Glomerular visceral epithelial cell (primary cell): ENCODE measurements at regions not wholly inside any gene's neighbourhood (a gene's known extent, or its start where the extent isn't known, plus 50 kb on each side); places are given as distances from the start of the nearest gene placed in this dataset.

Source experiments
- DNase-seq: peaks from one replicate; pipeline ENCODE4 v3.0.0-alpha.2; 2016; ENCODE audit errors: extremely low spot score

DNA sequence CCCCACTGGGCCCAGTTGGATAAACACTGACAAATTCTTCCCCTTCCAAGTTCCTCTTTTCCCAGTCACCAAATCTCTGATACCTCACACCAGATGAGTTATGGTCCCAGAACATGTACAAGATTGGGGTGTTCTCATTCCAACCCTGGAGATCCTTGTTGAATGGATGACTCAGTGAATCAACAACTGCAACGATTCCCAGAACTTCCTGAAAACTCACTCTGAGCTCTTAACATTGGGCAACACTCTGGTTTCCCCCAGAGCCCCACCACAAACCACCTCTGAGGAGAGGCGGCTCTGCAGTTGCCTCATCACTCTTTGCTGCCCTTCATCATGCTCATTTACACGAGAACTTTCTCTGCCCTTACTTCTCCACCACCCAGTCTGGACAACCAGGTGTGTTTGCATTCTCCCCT is 115.2 kb downstream of the MRPL14 start:
- DNase-seq, result peak; percentile 97

- DNase-seq, result no peak
These were observed 115.8 kb downstream of the MRPL14 start for GRCh38 chr6:44011350-44011920.

DNA sequence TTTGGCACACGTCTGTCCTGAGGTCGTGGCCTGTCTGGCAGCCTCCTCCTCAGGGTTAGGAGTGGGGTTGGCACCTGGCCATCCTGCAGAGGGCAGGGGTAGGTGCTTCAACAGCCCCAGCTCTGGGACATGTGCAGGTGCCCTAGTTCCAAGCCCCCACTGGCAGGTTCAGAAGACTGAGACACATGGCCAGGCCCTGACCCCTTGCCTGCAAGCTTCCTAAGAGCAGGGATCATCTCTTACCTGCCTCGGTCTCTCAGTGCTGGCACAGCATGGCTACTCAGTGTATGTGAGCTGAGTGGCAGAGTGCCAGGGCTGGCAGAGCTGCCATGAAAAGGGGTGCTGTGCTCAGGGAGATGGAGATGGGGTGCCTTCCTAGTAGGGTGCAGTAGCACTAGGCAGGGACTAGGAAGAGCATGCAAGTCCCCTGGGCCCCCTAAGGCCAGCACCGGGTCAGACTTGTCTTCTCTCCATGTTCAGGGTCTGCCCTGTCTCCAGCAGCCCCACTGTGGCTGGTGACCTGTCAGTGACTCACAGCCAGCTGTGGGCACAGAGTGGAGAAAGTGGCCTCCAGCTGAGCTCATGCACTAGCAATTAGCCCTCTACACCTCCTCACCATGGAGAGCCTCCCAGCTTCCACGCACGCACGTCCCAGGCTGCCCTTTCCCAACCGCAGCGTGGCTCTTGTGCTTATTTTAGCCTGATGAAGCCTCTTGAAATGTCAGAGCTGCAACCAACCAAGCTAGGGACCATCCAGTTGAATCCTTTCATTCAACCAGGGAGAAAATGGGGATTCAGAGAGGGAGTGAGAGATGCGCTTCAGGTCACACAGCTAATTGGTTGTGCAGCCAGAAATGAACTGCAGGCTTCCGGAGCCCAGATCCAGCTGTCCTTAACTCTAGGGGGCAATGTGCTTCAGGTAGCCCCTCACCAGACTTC is 116.6 kb downstream of the MRPL14 start:
- peak; percentile 100 for DNase-seq

DNA sequence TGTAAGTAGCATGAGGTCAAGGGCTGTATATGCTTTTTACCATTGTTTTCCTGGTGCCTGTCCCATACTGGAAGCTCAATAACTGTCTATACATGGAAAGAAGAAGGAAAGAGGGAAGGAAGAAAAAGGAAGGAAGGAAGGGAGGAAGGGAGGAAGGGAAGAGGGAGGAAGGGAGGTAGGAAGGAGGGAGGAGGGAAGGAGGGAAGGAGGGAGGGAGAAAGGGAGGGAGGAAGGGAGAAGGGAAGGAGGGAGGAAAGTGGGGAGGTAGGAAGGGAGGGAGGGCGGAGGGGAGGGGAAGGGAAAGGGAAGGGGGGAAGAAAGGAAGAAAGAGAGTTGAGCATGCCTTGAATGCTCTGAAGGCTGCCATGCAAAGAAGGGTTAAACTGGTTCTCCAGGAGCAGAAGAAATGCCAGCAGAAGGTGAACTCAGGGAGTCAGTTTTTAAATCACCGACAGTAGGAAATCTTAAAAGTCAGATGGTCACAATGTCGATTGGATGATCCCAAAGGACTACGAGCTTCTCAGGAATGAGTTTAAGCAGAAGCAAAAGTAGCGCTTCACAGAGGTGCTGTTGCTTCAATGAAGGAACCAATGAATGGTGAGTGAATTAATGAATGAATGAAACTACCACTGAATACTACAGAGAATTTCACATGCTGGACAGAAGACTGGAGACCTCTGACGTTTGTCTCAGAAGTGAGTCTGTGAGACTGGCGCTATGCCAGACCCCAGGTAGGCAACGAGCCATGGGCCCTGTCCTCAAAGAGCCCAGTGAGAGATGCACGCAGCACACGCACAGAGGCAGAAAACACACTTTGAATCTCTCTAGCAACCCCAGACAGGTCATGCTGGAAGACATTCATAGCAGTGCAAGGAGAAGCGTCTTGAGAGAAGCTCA is 117.6 kb downstream of the MRPL14 start:
- peak; percentile 90 for DNase-seq

DNA sequence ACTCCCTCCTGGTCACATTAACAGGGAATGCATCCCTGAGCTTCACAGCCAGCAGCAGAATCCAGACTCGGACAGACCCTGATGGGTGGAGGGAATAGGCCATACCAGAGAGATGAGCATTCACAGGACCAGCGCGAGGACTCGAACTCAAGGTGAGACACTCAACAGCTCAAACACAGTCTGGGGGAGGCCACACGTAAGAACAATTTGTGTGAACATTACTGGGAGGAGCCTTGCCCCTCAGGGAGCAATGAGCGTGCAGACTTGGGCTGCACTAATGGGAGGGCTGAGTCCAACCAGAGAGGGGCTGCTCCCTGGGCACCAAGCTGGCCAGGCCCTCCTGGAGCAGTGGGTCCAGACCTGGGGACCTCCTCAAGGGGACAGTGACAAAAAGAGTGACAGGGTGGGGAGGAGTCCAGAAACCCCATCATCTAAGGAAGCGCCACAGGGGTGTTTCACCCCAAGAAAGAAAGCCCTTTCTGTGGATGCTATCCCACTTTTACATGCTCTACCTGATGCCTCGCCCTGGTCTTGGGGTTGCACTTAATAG is 118.4 kb downstream of the MRPL14 start:
- no peak for DNase-seq

GRCh38 chr6:44007818-44008621 is 119.2 kb downstream of the MRPL14 start:
- DNase-seq, result no peak

- DNase-seq, result no peak
These were observed 120.4 kb downstream of the MRPL14 start for GRCh38 chr6:44006872-44007303.

DNA sequence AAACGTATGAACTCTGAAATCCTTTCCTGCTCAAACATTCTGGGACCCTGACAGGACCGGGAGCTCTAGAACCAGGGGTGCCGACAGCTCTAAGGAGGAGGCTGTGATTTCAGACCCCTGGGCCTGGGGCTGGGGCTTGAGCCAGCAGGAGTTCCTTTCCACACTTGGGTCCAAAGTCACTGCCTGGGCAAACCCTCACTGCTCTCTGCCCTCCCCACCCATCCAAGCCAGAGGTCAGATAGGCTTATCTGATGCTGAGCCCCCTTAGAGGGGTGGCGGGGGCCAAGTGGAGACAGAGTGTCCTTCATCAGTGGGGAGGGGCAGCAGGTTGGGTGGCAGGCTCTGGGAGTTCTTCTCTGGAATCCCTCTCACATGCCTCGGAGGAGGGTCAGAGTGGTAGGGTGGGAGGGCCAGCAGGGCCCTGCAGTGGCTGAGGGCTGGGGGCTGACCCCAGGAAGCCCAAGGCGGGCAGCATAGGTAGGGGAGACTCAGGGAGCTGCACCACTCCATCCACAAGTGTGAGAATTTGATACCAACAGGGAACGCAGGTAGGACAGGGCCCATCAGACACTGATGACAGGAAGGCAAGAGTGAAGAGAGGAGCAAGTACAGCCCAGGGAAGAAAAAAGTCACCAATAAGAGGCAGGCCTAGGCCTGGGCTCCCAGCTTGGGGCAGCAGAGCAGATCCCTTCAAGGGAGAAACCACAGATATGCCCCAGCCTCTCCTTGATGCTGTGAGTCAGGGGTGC is 121.0 kb downstream of the MRPL14 start:
- peak; percentile 86 for DNase-seq

GRCh38 chr6:44005507-44005903 is 121.7 kb downstream of the MRPL14 start:
- no peak for DNase-seq

DNA sequence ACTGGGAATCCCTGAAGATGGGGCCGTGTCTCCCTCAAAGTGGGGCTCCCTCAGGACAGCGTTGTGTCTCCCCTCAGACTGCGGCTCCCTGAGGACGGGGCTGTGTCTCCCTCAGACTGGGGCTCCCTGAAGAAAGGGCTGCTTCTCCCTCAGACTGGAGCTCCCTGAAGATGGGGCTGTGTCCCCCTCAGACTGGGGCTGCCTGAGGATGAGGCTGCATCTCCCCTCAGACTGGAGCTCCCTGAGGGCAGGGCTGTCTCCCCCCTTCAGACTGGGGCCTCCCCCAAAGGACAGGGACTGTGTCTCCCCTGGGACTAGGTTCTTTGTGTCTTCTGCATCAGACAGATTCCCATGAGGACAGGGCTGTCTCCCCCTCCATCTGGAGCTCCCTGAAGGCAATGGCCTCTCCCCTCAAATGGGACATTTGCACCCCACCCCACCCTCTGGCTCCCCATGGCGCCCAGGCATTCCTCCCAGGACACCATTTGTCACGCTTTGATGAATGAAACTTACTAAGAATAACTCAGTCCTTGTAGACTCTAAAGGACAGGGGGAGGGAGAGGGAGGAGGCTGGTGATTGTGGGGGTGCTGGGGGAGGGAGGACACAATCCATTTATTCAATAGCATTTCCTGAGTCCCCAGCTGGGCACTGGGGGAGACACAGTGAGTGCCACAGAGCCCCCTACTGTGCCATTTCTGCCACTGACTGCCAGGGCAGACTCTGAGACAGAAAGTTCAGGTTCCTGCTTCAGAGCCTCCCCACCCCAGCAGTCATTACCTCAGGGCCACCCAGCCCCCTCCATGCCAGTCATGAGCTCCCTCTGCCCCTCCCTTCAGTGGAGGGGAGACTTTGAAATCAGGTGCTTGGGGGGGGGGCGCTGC is 122.4 kb downstream of the MRPL14 start:
- DNase-seq, result peak; percentile 76

DNA sequence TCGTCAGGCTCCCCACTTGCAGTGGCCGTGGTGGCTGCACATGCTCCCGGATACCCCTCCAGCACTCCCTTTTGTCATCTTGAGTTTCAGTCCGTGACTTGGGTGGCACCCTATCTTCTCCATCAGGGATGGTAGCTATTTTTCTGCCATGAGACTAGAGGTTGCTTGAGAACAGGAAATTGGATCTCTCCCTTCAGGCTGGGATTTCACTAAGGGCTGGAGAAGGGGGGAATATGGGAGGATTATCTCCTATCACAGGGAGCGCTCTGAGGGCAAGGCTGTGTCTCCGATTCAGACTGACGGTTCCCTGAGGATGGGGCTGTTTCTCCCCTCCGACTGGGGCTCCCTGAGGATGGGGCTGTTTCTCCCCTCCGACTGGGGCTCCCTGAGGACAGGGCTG is 123.1 kb downstream of the MRPL14 start:
- no peak for DNase-seq

- DNase-seq, result no peak
These were observed 123.7 kb downstream of the MRPL14 start for GRCh38 chr6:44003345-44004061.

GRCh38 chr6:44002593-44003344 is 124.5 kb downstream of the MRPL14 start:
- DNase-seq, result peak; percentile 88

DNA sequence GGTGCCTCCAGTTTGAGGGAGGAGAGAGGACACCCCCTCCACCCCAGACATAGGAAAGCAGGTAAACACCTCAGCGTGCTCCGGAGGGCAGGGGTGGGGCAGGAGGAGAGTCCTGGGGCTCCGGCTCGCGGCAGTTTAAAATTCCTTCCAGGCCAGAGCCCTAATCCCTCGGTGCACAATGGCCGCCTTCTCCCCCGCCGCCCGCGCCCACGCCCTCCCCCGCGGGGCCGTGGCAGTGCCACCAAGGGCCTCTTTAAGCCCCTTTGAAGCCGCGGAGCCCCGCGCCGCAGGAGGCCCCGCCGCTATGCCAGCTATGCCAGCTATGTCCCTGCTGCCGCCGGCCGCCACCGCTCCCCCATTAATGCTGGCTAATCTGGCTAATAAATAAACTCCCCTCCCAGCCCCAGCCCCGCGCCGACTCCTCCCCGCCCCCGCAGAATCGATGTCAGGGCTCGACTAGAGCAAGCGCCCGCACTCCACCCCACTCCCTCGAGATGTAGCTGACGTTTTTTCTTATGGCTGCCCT is 125.1 kb downstream of the MRPL14 start:
- peak; percentile 91 for DNase-seq

DNA sequence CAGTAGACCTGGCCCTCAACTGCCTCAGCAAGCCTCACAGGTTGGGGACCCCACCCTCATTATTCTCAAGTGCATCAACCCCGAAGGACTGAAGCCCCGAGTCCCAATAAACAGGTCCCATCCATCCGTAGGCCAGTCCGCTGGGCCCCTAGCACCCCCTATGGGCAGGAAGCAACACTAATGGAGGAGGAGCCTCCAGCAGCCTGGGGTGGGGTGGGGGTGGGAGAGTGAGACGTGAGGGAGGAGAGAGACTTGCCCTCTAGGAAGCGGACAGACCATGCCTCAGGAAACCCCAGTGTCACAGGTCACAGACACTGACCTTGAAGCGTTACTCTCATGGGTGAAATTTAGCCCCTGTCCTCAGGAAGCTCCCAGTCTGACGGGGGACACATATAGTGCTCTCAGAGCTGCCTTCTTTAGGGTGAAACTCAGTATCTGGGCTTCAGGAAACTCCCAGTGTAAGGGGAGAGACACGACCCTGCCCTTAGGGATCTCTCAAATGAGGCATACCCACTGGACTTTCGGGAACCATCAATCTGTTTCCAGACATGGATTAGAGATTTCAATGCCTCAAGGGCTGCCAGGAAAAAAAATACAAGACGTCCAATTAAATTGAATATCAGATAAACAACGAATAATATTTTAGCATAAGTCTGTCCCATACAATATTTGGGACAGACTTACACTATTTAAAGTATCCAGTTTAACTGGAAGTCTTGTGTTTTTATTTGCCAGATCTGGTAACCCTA is 125.8 kb downstream of the MRPL14 start:
- DNase-seq, result no peak

DNA sequence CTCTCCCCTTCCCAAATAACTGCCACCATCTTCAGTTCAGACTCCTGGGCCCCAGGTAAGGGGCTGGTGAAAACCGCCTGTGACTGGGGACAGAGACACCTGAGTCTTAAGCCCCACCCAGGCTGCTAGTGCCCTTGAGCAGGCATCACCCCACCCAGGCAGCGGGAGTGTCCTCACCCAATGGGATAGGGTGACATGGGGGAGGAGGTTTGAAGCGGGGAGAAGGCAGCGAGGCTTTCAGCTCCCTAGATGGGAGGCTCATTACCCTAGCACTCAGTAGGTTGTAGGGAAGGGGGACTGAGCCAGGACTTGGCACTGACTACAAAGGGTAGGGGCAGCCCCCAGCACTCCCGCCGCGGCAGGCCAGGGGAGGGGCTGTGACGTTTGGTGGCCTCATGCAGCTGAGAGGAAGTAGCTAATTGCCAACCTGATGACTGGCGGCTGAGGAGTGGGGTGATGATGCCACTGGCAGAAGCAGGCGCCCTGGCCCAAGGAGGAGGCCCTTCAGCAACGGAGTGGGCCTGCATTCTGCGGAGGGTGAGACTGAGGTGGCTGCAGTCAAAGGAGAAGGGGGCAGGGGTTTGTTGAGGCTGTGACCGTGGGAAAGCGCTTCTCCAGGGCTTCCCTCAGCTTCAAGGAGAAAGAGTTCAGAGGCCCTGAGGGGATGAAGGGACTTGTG is 126.9 kb downstream of the MRPL14 start:
- no peak for DNase-seq
